Spleen (tissue), 11 donors: ENCODE measurements at regions not wholly inside any gene's neighbourhood (a gene's known extent, or its start where the extent isn't known, plus 50 kb on each side); places are given as distances from the start of the nearest gene placed in this dataset.
"Not testable (repeated sequence)": the region's sequence is repeated elsewhere in the genome, so short reads cannot be mapped to it uniquely, and the experiment has no call there.

Experiments
- DNase-seq: peaks from one replicate; pipeline ENCODE4 v3.0.0-alpha.2; 2020
- H3K27ac ChIP-seq, 8 donors: fragments of 200-600 bp; sonication (generic) in 7 of 8; 1 replicate in 4 of 8; 2 replicates in 4 of 8; pipeline versions ENCODE4 v1.5.0 to v1.8.0; 2016 to 2021; ENCODE audit warnings: inconsistent platforms in 4 of 8, mild to moderate bottlenecking in 4 of 8, moderate library complexity in 1 of 8
- H3K27me3 ChIP-seq, 7 donors: fragments of 200-600 bp; sonication (generic) in 6 of 7; replicated peaks in 1 of 7; 1 replicate in 4 of 7; 2 replicates in 3 of 7; pipeline versions ENCODE4 v1.5.0 to v1.8.0; 2016 to 2021; ENCODE audit warnings: inconsistent platforms in 3 of 7, mild to moderate bottlenecking in 1 of 7
- H3K36me3 ChIP-seq, 6 donors: fragments of 200-600 bp; sonication (generic) in 5 of 6; 1 replicate in 4 of 6; 2 replicates in 2 of 6; pipeline versions ENCODE4 v1.5.0 to v1.8.0; 2016 to 2021; ENCODE audit warnings: inconsistent platforms in 2 of 6
- H3K4me1 ChIP-seq, 6 donors: fragments of 200-600 bp; sonication (generic) in 5 of 6; 1 replicate in 3 of 6; 2 replicates in 3 of 6; pipeline versions ENCODE4 v1.5.0 to v1.8.0; 2016 to 2021; ENCODE audit warnings: inconsistent platforms in 3 of 6
- H3K4me3 ChIP-seq, 8 donors: fragments of 200-600 bp; sonication (generic) in 7 of 8; 1 replicate in 4 of 8; 2 replicates in 4 of 8; pipeline versions ENCODE4 v1.5.0 to v1.8.0; 2016 to 2021; ENCODE audit warnings: inconsistent platforms in 4 of 8, mild to moderate bottlenecking in 4 of 8, moderate library complexity in 2 of 8
- H3K9me3 ChIP-seq, 8 donors: fragments of 200-600 bp; sonication (generic) in 7 of 8; 1 replicate in 4 of 8; 2 replicates in 4 of 8; pipeline versions ENCODE4 v1.5.0 to v1.8.0; 2016 to 2021; ENCODE audit warnings: inconsistent platforms in 4 of 8
- POLR2A ChIP-seq, 3 donors: fragments of 450-650 bp; IDR thresholded peaks; one replicate each; pipeline ENCODE4 v1.5.1; 2017; ENCODE audit warnings: antibody characterized with exemption in 3 of 3, mild to moderate bottlenecking in 1 of 3
- POLR2AphosphoS5 ChIP-seq, 3 donors: sonication (generic); formaldehyde crosslinking; IDR thresholded peaks; one replicate each; pipeline ENCODE4 v1.5.1; 2017; ENCODE audit warnings: antibody characterized with exemption in 3 of 3
- WGBS, 5 donors: extraction: QIAGEN DNeasy Blood & Tissue Kit in 3 of 5; methylation state at CpG; one replicate each; pipeline versions ENCODE4 v1.1.5 to v1.1.7; 2013 to 2018; 5-methylcytosine and 5-hydroxymethylcytosine counted together
- intact Hi-C: fragments of 100-400 bp; cut with DNase I; formaldehyde crosslinking; loops from one replicate; pipeline ENCODE4 v1.15.0; 2023; ENCODE audit warnings: low total_unique reads
- TF ChIP-seq, protein P1 (sequence below), 11 experiments: fragments of 200-600 bp in 7 of 11; fragments of 450-650 bp in 4 of 11; sonication (generic) in 4 of 11; IDR thresholded peaks in 8 of 11; conservative IDR thresholded peaks in 3 of 11; 1 replicate in 7 of 11; 2 replicates in 4 of 11; pipeline versions ENCODE4 v1.4.0 to v1.8.0; 2016 to 2021; ENCODE audit warnings: antibody characterized with exemption in 11 of 11, inconsistent platforms in 4 of 11, mild to moderate bottlenecking in 1 of 11
- donor health status: healthy with polysubstance abuse.
- donor health status: DM: no; HTN: no; CAD: no; lungs with moderate emphysema.
- donor health status: DM: no; HTN: no; CAD: no.
- donor health status: Bipolar disorder and iron deficiency.
- donor health status: healthy.
- donor health status: DM: no; HTN: no; CAD: no.
- donor health status: DM: yes; HTN: yes; CAD: no.

DNA sequence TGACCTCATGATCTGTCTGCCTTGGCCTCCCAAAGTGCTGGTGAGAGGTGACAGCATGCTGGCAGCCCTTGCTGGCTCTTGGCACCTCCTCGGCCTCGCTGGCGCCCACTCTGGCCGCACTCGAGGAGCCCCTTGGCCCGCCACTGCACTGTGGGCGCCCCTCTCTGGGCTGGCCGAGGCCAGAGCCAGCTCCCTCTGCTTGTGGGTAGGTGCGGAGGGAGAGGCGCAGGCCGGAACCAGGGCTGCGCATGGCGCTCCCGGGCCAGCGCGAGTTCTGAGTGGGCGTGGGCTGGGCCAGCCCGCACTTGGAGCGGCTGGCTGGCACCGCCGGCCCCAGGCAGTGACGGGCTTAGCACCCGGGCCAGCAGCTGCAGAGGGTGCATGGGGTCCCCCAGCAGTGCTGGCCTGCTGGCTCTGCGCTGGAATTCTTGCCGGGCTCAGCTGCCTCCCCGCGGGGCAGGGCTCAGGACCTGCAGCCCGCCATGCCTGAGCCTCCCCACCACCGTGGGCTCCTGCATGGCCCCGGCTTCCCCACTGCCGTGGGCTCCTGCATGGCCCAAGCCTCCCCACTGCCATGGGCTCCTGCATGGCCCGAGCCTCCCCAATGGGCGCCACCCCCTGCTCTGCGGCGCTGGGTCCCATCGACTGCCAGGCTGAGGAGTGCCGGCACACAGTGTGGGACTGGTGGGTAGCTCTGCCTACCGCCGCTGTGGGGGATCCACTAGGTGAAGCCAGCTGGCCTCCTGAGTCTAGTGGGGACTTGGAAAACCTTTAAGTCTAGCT lies 76.4 kb upstream of the OSBPL11 start:
- Histone ChIP-seq H3K4me3 (no peak overlapping the region), H3K4me1 (no peaks in the 10 kb centered on the region), H3K36me3 (no peaks in the 10 kb centered on the region), H3K9me3 (no peaks in the 10 kb centered on the region), H3K27me3 (no peaks in the 10 kb centered on the region), H3K27ac (no peak overlapping the region)
- WGBS, 5 donors, result 89 to 98% (median 95%) methylated on average over 7 to 39 of the region's 39 CpGs
- intact Hi-C loops, result no loop called here
- DNase-seq, result no peak
- TF ChIP-seq, protein P1, sequence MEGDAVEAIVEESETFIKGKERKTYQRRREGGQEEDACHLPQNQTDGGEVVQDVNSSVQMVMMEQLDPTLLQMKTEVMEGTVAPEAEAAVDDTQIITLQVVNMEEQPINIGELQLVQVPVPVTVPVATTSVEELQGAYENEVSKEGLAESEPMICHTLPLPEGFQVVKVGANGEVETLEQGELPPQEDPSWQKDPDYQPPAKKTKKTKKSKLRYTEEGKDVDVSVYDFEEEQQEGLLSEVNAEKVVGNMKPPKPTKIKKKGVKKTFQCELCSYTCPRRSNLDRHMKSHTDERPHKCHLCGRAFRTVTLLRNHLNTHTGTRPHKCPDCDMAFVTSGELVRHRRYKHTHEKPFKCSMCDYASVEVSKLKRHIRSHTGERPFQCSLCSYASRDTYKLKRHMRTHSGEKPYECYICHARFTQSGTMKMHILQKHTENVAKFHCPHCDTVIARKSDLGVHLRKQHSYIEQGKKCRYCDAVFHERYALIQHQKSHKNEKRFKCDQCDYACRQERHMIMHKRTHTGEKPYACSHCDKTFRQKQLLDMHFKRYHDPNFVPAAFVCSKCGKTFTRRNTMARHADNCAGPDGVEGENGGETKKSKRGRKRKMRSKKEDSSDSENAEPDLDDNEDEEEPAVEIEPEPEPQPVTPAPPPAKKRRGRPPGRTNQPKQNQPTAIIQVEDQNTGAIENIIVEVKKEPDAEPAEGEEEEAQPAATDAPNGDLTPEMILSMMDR (IDR thresholded peaks at IDR 0.05 in 8 of 11, conservative IDR thresholded peaks at IDR 0.05 in 3 of 11), result no peak
- TF ChIP-seq POLR2A (IDR thresholded peaks at IDR 0.05), result no peak
- TF ChIP-seq POLR2AphosphoS5 (IDR thresholded peaks at IDR 0.05), result no peak

DNA sequence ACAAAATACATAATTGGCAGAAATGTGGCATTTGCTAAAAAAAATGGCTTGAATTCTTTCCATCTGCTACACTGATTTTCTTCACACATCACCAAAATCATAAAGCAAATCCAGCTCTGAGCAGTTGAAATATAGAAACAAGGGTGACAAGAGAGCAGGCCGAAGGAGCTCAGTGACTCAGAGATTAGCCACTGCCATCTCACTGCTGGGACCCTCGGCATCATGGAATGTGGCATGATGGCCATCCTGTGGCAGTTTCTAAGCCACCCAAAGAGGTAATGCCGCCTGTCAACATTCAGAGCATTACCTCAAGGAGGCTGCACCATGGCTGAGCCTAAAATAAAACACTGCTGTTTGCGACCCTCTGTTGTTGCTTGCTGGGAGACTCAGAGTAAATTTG lies 80.5 kb upstream of the OSBPL11 start:
- no peaks in the 10 kb centered on the region for H3K36me3 ChIP-seq

DNA sequence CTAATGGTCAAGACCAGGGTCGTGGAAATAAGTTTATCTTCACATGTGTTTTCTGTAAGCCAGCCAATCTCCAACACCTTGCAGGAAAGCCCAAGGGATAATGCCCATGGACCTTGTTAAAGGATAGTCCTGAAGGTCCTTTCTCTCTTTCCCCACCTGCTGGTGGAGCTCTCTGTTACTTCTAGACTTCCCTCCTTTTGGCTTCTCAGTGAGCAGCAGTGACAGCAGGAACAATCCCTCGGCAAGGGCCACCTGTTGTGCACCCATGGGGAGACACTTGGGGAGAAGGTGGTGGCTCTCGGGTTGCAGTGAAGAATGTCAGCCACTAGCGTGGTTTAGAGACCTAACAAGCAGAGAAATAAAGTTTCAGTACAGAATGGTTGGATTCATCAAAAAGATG lies 84.0 kb upstream of the OSBPL11 start:
- WGBS, 5 donors, result 80 to 87% (median 85%) methylated on average over 4 of the region's 4 CpGs
- no peak overlapping the region for H3K27ac ChIP-seq
- TF ChIP-seq POLR2A (IDR thresholded peaks at IDR 0.05) (no peak), POLR2AphosphoS5 (IDR thresholded peaks at IDR 0.05) (no peak)
- TF ChIP-seq, protein P1 (IDR thresholded peaks at IDR 0.05 in 8 of 11, conservative IDR thresholded peaks at IDR 0.05 in 3 of 11), result no peak
- peaks cover 0 to 6% (median 2%) of the 10 kb centered on the region in 6 donors for H3K4me1 ChIP-seq
- H3K4me3 ChIP-seq, result no peak overlapping the region
- no peaks in the 10 kb centered on the region for H3K36me3 ChIP-seq
- H3K9me3 ChIP-seq, result no peaks in the 10 kb centered on the region
- H3K27me3 ChIP-seq, result no peaks in the 10 kb centered on the region
- no peak for DNase-seq
- intact Hi-C loops, result no loop called here

More for the DNA sequence above, 80.5 kb upstream of the OSBPL11 start:
- Histone ChIP-seq H3K4me3 (no peak overlapping the region), H3K9me3 (no peaks in the 10 kb centered on the region), H3K27ac (no peak overlapping the region), H3K27me3 (no peaks in the 10 kb centered on the region), H3K4me1 (no peaks in the 10 kb centered on the region)
- intact Hi-C loops, result no loop called here
- WGBS, 5 donors, result 70 to 86% (median 83%) methylated on average over 4 of the region's 4 CpGs
- no peak for DNase-seq
- TF ChIP-seq, protein P1 (IDR thresholded peaks at IDR 0.05 in 8 of 11, conservative IDR thresholded peaks at IDR 0.05 in 3 of 11), result no peak
- no peak for TF ChIP-seq POLR2AphosphoS5 (IDR thresholded peaks at IDR 0.05)
- no peak for TF ChIP-seq POLR2A (IDR thresholded peaks at IDR 0.05)

DNA sequence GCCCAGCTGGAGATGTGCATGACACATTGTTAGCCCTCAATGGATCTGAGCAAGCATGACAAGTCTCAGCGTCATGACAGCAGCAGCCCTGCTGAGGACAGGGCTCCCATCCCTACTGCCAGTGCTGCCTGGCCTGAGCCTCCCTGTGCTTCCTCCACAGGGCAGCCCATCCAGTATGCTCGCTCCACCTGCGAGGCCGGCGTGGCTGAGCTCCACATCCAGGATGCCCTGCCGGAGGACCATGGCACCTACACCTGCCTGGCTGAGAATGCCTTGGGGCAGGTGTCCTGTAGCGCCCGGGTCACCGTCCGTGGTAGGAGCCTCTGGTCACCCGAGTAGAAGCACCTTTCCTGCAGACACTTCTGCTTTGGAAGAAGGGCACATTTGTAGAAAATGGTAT lies 85.8 kb upstream of the OSBPL11 start:
- Histone ChIP-seq H3K4me1 (peaks cover 0 to 6% (median 2%) of the 10 kb centered on the region in 6 donors), H3K36me3 (no peaks in the 10 kb centered on the region), H3K27me3 (no peaks in the 10 kb centered on the region), H3K27ac (no peak overlapping the region), H3K9me3 (no peaks in the 10 kb centered on the region), H3K4me3 (no peak overlapping the region)
- no peak for TF ChIP-seq POLR2AphosphoS5 (IDR thresholded peaks at IDR 0.05)
- TF ChIP-seq POLR2A (IDR thresholded peaks at IDR 0.05), result no peak
- TF ChIP-seq, protein P1 (IDR thresholded peaks at IDR 0.05 in 8 of 11, conservative IDR thresholded peaks at IDR 0.05 in 3 of 11), result no peak
- DNase-seq, result no peak
- intact Hi-C loops, result no loop called here
- WGBS, 5 donors, result 92 to 98% (median 95%) methylated on average over 8 to 11 of the region's 11 CpGs

DNA sequence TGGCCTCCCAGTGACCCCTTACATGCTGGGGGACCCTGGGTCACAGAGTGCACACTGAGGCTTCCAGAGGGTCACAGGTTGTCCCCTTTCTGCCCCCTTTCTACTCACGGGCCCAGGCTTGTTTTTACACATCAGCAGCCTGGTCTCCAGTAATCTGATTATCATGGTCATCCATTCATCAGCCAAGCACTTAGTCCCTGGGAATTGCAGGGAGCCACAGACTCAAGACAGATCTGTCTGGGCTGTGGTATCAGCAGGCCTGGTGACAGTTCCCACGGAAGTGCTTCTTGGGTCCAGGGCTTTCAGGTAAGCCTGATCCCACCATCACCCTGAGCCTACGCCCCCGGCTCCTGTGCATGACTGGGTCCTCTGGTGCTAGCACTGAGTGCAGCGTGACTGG lies 86.6 kb upstream of the OSBPL11 start:
- not testable (repeated sequence) for H3K9me3 ChIP-seq

DNA sequence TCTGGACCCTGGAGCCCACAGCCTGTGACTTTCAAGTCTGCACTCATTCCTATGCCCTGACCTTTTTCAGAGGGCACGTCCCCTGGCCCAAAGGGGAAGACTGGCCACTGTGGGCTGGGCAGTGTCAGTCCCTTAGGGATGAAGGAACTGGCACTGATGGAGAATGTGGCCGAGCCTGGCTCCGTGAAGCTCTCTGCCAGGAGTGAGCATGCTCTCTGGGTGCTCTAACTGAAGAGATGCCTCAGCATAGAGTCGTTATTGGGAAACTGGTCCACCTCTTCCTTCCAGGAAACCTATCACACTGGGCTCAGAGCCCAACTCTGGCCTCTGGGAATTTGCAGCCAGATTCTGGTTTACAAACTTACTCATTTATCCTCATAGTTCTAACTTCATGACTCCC lies 87.3 kb upstream of the OSBPL11 start:
- intact Hi-C loops, H3K4me1 ChIP-seq, H3K27me3 ChIP-seq, H3K9me3 ChIP-seq, H3K4me3 ChIP-seq, DNase-seq, H3K36me3 ChIP-seq, H3K27ac ChIP-seq: not testable (repeated sequence)
- 36 to 74% (median 41%) methylated on average over 4 of the region's 4 CpGs for WGBS, 5 donors

More for the DNA sequence above, 86.6 kb upstream of the OSBPL11 start:
- 73 to 97% (median 91%) methylated on average over 2 to 5 of the region's 5 CpGs for WGBS, 5 donors
- intact Hi-C loops, H3K36me3 ChIP-seq, H3K27ac ChIP-seq, H3K27me3 ChIP-seq, DNase-seq, H3K4me3 ChIP-seq, H3K4me1 ChIP-seq: not testable (repeated sequence)
